Panc1 (cell line): ENCODE measurements at regions not wholly inside any gene's neighbourhood (a gene's known extent, or its start where the extent isn't known, plus 50 kb on each side); places are given as distances from the start of the nearest gene placed in this dataset.

Source experiments
- ATAC-seq: fragments of 200-7000 bp; cut with Tn5 transposase; 2 replicates; pipeline ENCODE4 v1.9.1; 2020; ENCODE audit warnings: mild to moderate bottlenecking, moderate library complexity
- BruUV-seq: library from RNA; stranded (reverse); fragments of 400-500 nt; replicated peaks from 2 replicates; lab custom pipeline; 2021; lab: Mats Ljungman, UMichigan
- CTCF ChIA-PET: fragments of 300-600 bp; sonication (Branson Sonifier 250); formaldehyde crosslinking; loops from one replicate; lab custom pipeline; 2022; ENCODE audit warnings: antibody characterized with exemption; lab: Charles Lee
- POLR2A ChIA-PET: fragments of 300-600 bp; sonication (Branson Sonifier 250); formaldehyde crosslinking; loops from one replicate; lab custom pipeline; 2022; ENCODE audit warnings: antibody characterized with exemption; lab: Charles Lee
- DNase-seq: peaks from one replicate; pipeline ENCODE4 v3.0.0-alpha.2; 2010; ENCODE audit warnings: low read depth, low spot score
- H3K27ac ChIP-seq: 2 replicates; pipeline ENCODE4 v1.5.1; 2011; ENCODE audit warnings: mild to moderate bottlenecking, low read length, inconsistent platforms
- H3K27me3 ChIP-seq: fragments of 200-500 bp; sonication (Bioruptor generic); 2 replicates; pipeline ENCODE4 v1.6.0; 2014; ENCODE audit warnings: low read length, inconsistent platforms; ENCODE audit not compliant: control insufficient read depth, insufficient read depth
- H3K36me3 ChIP-seq: fragments of 200-500 bp; sonication (Bioruptor generic); 2 replicates; pipeline ENCODE4 v1.5.1; 2014; ENCODE audit warnings: inconsistent platforms, mild to moderate bottlenecking, low read length, moderate library complexity; ENCODE audit not compliant: control insufficient read depth, insufficient read depth
- H3K4me1 ChIP-seq: 2 replicates; pipeline ENCODE4 v1.5.1; 2011; ENCODE audit warnings: inconsistent platforms, mild to moderate bottlenecking, low read length, moderate library complexity; ENCODE audit not compliant: control insufficient read depth, insufficient read depth
- H3K4me3 ChIP-seq, 2 experiments: 2 replicates each; pipeline ENCODE4 v1.5.1; 2011 to 2012; ENCODE audit warnings: low read depth in 2 of 2, low read length in 2 of 2, mild to moderate bottlenecking in 2 of 2, inconsistent platforms in 1 of 2, moderate library complexity in 1 of 2
- H3K9me3 ChIP-seq: fragments of 200-500 bp; sonication (Bioruptor generic); 2 replicates; pipeline ENCODE4 v1.5.1; 2014; ENCODE audit warnings: low read depth, mild to moderate bottlenecking, inconsistent platforms, low read length, moderate library complexity; ENCODE audit not compliant: control insufficient read depth, insufficient read depth
- CTCF ChIP-seq: fragments of 450-650 bp; IDR thresholded peaks from 2 replicates; pipeline ENCODE4 v1.5.1; 2017; ENCODE audit warnings: mild to moderate bottlenecking
- POLR2AphosphoS5 ChIP-seq: IDR thresholded peaks from 2 replicates; pipeline ENCODE4 v1.6.1; 2012; ENCODE audit warnings: mild to moderate bottlenecking, low read depth, low read length, moderate library complexity
- SIN3A ChIP-seq: IDR thresholded peaks from 2 replicates; pipeline ENCODE4 v1.6.1; 2012; ENCODE audit warnings: low read depth, mild to moderate bottlenecking, low read length, moderate library complexity, borderline replicate concordance; ENCODE audit not compliant: insufficient read depth
- TCF7L2 ChIP-seq: IDR thresholded peaks from 2 replicates; pipeline ENCODE4 v1.6.1; 2011; ENCODE audit warnings: mild to moderate bottlenecking, low read depth, low read length, inconsistent platforms
- in situ Hi-C: cut with HindIII; loops from 2 replicates; pipeline ENCODE4 v1.10.0; 2016; ENCODE audit warnings: low sequenced_read_pairs, low pct_unique_long_range_greater_than_20kb
- intact Hi-C: fragments of 100-400 bp; cut with micrococcal nuclease; formaldehyde crosslinking; loops from one replicate; pipeline ENCODE4 v1.10.0; 2022; ENCODE audit not compliant: unreplicated experiment
- TF ChIP-seq, protein P1 (sequence below), 2 experiments: IDR thresholded peaks; 2 replicates each; pipeline ENCODE4 v1.6.1; 2011 to 2012; ENCODE audit warnings: low read depth in 2 of 2, control low read depth in 1 of 2, low read length in 1 of 2, mild to moderate bottlenecking in 1 of 2, moderate library complexity in 1 of 2; ENCODE audit not compliant: insufficient read depth in 1 of 2

DNA sequence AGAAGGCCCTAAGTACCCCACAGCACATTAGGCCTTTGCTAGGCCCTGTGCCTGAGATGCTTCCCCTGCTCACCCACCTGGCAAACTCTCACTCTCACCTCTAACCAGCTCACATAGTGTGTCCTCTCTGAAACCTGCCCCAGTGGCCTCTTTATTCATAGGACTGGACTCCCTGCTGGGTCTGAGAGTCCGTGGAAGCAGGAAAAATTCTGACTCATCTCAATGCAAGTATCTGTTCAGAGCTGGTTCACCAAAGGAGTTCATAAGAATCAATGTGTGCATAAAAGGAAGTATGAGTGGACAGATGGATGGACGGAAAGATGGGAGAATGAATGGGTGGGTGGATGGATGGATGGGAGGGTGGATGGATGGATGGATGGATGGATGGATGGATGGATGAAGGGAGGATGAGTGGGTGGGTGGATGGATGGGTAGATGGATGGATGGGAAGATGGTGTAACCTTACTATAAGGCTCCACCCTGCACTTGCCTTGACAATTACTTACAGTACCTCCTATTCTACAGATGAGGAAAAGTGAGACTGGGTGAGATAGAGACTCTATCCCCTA, 111.2 kb upstream of the ZMIZ1 start:
- in situ Hi-C loops (no loop called here), intact Hi-C loops (no loop called here)
- ChIA-PET CTCF (no interaction called here), POLR2A (no interaction called here)
- Histone ChIP-seq H3K27me3 (no peaks in the 10 kb centered on the region), H3K36me3 (no peaks in the 10 kb centered on the region), H3K4me3 (no peak overlapping the region), H3K4me1 (peaks cover 4% of the 10 kb centered on the region), H3K9me3 (no peaks in the 10 kb centered on the region), H3K27ac (no peak overlapping the region)
- BruUV-seq = no TSS peak
- DNase-seq (no peak), ATAC-seq (no peak)
- TF ChIP-seq TCF7L2 (no peak), POLR2AphosphoS5 (no peak), SIN3A (no peak), CTCF (no peak)
- TF ChIP-seq, protein P1, sequence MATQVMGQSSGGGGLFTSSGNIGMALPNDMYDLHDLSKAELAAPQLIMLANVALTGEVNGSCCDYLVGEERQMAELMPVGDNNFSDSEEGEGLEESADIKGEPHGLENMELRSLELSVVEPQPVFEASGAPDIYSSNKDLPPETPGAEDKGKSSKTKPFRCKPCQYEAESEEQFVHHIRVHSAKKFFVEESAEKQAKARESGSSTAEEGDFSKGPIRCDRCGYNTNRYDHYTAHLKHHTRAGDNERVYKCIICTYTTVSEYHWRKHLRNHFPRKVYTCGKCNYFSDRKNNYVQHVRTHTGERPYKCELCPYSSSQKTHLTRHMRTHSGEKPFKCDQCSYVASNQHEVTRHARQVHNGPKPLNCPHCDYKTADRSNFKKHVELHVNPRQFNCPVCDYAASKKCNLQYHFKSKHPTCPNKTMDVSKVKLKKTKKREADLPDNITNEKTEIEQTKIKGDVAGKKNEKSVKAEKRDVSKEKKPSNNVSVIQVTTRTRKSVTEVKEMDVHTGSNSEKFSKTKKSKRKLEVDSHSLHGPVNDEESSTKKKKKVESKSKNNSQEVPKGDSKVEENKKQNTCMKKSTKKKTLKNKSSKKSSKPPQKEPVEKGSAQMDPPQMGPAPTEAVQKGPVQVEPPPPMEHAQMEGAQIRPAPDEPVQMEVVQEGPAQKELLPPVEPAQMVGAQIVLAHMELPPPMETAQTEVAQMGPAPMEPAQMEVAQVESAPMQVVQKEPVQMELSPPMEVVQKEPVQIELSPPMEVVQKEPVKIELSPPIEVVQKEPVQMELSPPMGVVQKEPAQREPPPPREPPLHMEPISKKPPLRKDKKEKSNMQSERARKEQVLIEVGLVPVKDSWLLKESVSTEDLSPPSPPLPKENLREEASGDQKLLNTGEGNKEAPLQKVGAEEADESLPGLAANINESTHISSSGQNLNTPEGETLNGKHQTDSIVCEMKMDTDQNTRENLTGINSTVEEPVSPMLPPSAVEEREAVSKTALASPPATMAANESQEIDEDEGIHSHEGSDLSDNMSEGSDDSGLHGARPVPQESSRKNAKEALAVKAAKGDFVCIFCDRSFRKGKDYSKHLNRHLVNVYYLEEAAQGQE (IDR thresholded peaks at IDR 0.05; ENCODE audit: insufficient read depth in 1 of 2, low read depth in 2 of 2, low read length in 1 of 2) = no peak

DNA sequence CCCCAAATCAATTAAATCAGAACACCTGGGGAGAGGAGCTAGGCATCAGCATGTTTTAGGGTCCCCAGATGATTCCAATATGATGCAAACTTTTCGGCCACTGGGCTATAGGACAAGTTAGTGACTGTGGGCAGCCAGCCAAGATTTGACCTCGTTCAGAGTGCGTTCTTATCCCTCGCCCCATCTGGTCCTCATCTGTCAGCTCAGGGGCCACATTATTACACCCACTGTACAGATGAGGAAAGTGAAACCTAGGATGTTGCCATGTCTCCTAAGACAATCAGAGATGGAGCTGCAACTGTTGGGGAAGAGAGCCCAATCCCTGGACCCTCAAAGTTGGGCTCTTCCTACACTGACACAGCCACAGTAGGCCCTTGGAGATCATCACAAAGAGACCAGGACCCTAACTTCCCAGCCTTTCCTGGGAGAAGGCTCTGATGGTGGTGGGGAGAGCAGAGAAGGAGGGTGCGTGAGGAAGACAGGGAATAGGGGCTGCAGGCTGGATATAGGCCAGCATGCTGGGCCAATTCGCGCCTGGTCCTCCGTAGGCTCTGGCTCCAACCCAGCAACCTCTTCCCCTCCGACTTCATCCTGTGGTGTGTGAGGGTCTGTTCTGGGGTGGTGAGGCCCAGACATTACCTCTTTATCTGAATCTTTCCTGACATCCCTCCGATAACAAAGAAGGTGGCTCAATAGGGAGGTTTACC, 109.4 kb upstream of the ZMIZ1 start:
- CTCF ChIA-PET = no interaction called here
- H3K27me3 ChIP-seq = no peaks in the 10 kb centered on the region
- no peaks in the 10 kb centered on the region for H3K36me3 ChIP-seq
- no TSS peak for BruUV-seq
- in situ Hi-C loops (no loop called here), intact Hi-C loops (no loop called here)
- TF ChIP-seq, protein P1 (IDR thresholded peaks at IDR 0.05; ENCODE audit: insufficient read depth in 1 of 2, low read depth in 2 of 2, low read length in 1 of 2) = no peak
- no peak for TF ChIP-seq POLR2AphosphoS5
- TF ChIP-seq SIN3A = no peak
- no peak for TF ChIP-seq TCF7L2
- no peak for TF ChIP-seq CTCF
- H3K4me3 ChIP-seq = no peak overlapping the region
- H3K9me3 ChIP-seq = no peaks in the 10 kb centered on the region
- no peak overlapping the region; the same call in 1 of the 2 replicates for H3K27ac ChIP-seq
- ATAC-seq (no peak), DNase-seq (no peak)
- H3K4me1 ChIP-seq = peaks cover 17% of the 10 kb centered on the region
- POLR2A ChIA-PET = no interaction called here
